PC-9 (cell line): ENCODE measurements at regions not wholly inside any gene's neighbourhood (a gene's known extent, or its start where the extent isn't known, plus 50 kb on each side); places are given as distances from the start of the nearest gene placed in this dataset.

Source experiments
- BruUV-seq: library from RNA; stranded (reverse); fragments of 400-500 nt; replicated peaks from 2 replicates; lab custom pipeline; 2021; lab: Mats Ljungman, UMichigan
- CTCF ChIA-PET: fragments of 300-600 bp; sonication (Branson Sonifier 250); formaldehyde crosslinking; loops from one replicate; lab custom pipeline; 2022; ENCODE audit warnings: antibody characterized with exemption; lab: Charles Lee
- POLR2A ChIA-PET: fragments of 300-600 bp; sonication (Branson Sonifier 250); formaldehyde crosslinking; loops from one replicate; lab custom pipeline; 2022; ENCODE audit warnings: antibody characterized with exemption; ENCODE audit not compliant: unreplicated experiment; lab: Charles Lee
- DNase-seq, 2 experiments: peaks; one replicate each; pipeline versions ENCODE4 v3.0.0 to v3.0.0-alpha.2; 2015 to 2022; ENCODE audit warnings: mixed read lengths in 1 of 2
- H2AFZ ChIP-seq: fragments of 200-600 bp; sonication (generic); 2 replicates; pipeline ENCODE4 v1.8.1; 2017; ENCODE audit warnings: antibody characterized with exemption
- H3F3A ChIP-seq: fragments of 200-600 bp; sonication (generic); 2 replicates; pipeline ENCODE4 v1.8.1; 2017; ENCODE audit warnings: antibody characterized with exemption, mild to moderate bottlenecking, low read depth; ENCODE audit not compliant: insufficient read depth
- H3K27ac ChIP-seq: fragments of 200-600 bp; sonication (generic); 2 replicates; pipeline ENCODE4 v1.6.1; 2016; ENCODE audit warnings: mixed run types
- H3K27me3 ChIP-seq: fragments of 200-600 bp; sonication (generic); 2 replicates; pipeline ENCODE4 v1.6.1; 2016; ENCODE audit warnings: low read depth, mixed run types; ENCODE audit not compliant: insufficient read depth
- H3K36me3 ChIP-seq: fragments of 200-600 bp; sonication (generic); 2 replicates; pipeline ENCODE4 v1.6.1; 2016; ENCODE audit warnings: low read depth, mixed run types
- H3K4me1 ChIP-seq: fragments of 200-600 bp; sonication (generic); replicated peaks from 2 replicates; pipeline ENCODE4 v1.6.1; 2016; ENCODE audit warnings: mixed run types; ENCODE audit not compliant: insufficient read depth
- H3K4me2 ChIP-seq: fragments of 200-600 bp; sonication (generic); 2 replicates; pipeline ENCODE4 v1.6.1; 2017; ENCODE audit warnings: mixed run types
- H3K4me3 ChIP-seq: fragments of 200-600 bp; sonication (generic); 2 replicates; pipeline ENCODE4 v1.6.1; 2016; ENCODE audit warnings: mixed run types
- H3K79me2 ChIP-seq: fragments of 200-600 bp; sonication (generic); 2 replicates; pipeline ENCODE4 v1.6.1; 2017; ENCODE audit warnings: low read depth, mixed run types
- H3K9me2 ChIP-seq: fragments of 200-600 bp; sonication (generic); 2 replicates; pipeline ENCODE4 v1.8.1; 2017; ENCODE audit warnings: mild to moderate bottlenecking; ENCODE audit not compliant: insufficient read depth
- H3K9me3 ChIP-seq: fragments of 200-600 bp; sonication (generic); 2 replicates; pipeline ENCODE4 v1.8.1; 2016; ENCODE audit warnings: low read depth; ENCODE audit not compliant: insufficient read depth
- H4K20me1 ChIP-seq: fragments of 200-600 bp; sonication (generic); 2 replicates; pipeline ENCODE4 v1.8.1; 2017; ENCODE audit not compliant: insufficient read depth
- EZH2 ChIP-seq: fragments of 200-600 bp; sonication (generic); IDR thresholded peaks from 2 replicates; pipeline ENCODE4 v1.8.0; 2017; ENCODE audit warnings: antibody characterized with exemption, low read depth
- intact Hi-C: fragments of 100-400 bp; cut with micrococcal nuclease; formaldehyde crosslinking; loops from one replicate; pipeline ENCODE4 v1.10.0; 2022; ENCODE audit not compliant: unreplicated experiment
- TF ChIP-seq, protein P1 (sequence below): fragments of 200-600 bp; sonication (generic); conservative IDR thresholded peaks from 2 replicates; pipeline ENCODE4 v1.6.1; 2017; ENCODE audit warnings: mixed run types, antibody characterized with exemption, mild to moderate bottlenecking, moderate library complexity

DNA sequence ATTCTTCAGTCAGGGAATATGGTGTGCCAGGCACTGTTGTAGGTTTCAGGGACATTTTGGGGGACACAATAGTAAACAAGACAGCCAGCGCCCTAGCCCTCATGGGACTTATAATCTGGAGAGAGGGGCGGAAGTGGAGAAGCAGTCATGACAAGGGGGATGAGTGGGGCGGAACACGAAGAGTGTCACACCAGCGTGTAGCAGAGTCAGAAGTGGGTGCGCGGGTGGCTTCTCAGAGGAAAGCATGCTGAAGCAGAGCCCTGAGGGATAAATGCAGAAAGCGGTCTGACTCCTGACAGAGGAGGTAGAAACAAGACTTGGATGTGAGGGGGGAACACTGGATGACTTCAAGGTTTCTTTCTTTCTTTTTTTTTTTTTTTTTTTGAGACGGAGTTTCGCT is 160.3 kb upstream of the LYZL2 start:
- H3K9me3 ChIP-seq, result no peaks in the 10 kb centered on the region
- H3K4me2 ChIP-seq, result no peak overlapping the region
- no peaks in the 10 kb centered on the region for H3K9me2 ChIP-seq
- TF ChIP-seq, protein P1, sequence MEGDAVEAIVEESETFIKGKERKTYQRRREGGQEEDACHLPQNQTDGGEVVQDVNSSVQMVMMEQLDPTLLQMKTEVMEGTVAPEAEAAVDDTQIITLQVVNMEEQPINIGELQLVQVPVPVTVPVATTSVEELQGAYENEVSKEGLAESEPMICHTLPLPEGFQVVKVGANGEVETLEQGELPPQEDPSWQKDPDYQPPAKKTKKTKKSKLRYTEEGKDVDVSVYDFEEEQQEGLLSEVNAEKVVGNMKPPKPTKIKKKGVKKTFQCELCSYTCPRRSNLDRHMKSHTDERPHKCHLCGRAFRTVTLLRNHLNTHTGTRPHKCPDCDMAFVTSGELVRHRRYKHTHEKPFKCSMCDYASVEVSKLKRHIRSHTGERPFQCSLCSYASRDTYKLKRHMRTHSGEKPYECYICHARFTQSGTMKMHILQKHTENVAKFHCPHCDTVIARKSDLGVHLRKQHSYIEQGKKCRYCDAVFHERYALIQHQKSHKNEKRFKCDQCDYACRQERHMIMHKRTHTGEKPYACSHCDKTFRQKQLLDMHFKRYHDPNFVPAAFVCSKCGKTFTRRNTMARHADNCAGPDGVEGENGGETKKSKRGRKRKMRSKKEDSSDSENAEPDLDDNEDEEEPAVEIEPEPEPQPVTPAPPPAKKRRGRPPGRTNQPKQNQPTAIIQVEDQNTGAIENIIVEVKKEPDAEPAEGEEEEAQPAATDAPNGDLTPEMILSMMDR, result no peak
- TF ChIP-seq EZH2, result no peak
- no peaks in the 10 kb centered on the region for H3K4me1 ChIP-seq
- H2AFZ ChIP-seq, result no peak overlapping the region
- no peaks in the 10 kb centered on the region for H3K36me3 ChIP-seq
- ChIA-PET CTCF (no interaction called here), POLR2A (no interaction called here)
- H3K27ac ChIP-seq, result no peak overlapping the region
- no peaks in the 10 kb centered on the region for H3F3A ChIP-seq
- DNase-seq, result no peak
- intact Hi-C loops, result loop anchor here (10.0 kb wide), 3 partner anchors 105 to 815 kb away; no protein-coding TSS in a partner anchor
- no peaks in the 10 kb centered on the region for H3K27me3 ChIP-seq
- no peaks in the 10 kb centered on the region for H3K79me2 ChIP-seq
- no peaks in the 10 kb centered on the region for H4K20me1 ChIP-seq
- no peak overlapping the region for H3K4me3 ChIP-seq
- no TSS peak for BruUV-seq

- intact Hi-C loops, result loop anchor here (10.0 kb wide), 3 partner anchors 104 to 816 kb away; no protein-coding TSS in a partner anchor
- Histone ChIP-seq H3K27ac (no peak overlapping the region), H4K20me1 (no peaks in the 10 kb centered on the region), H3K36me3 (no peaks in the 10 kb centered on the region), H3K27me3 (no peaks in the 10 kb centered on the region), H3K79me2 (no peaks in the 10 kb centered on the region), H3F3A (no peaks in the 10 kb centered on the region), H3K4me1 (no peaks in the 10 kb centered on the region), H3K4me2 (no peak overlapping the region), H2AFZ (no peak overlapping the region), H3K9me2 (no peaks in the 10 kb centered on the region), H3K9me3 (no peaks in the 10 kb centered on the region), H3K4me3 (no peak overlapping the region)
- DNase-seq, result no peak
- POLR2A ChIA-PET, result no interaction called here
- no peak for TF ChIP-seq EZH2
- TF ChIP-seq, protein P1, result no peak
- no TSS peak for BruUV-seq
- CTCF ChIA-PET, result no interaction called here
Observed at GRCh38 chr10:30788307-30788706, 158.8 kb upstream of the LYZL2 start.

- Histone ChIP-seq H3K27me3 (no peaks in the 10 kb centered on the region), H2AFZ (no peak overlapping the region), H3K4me2 (no peak overlapping the region), H3K9me3 (no peaks in the 10 kb centered on the region), H3K4me3 (no peak overlapping the region), H3K36me3 (no peaks in the 10 kb centered on the region), H3K79me2 (no peaks in the 10 kb centered on the region), H3K4me1 (no peaks in the 10 kb centered on the region), H4K20me1 (no peaks in the 10 kb centered on the region), H3K9me2 (no peaks in the 10 kb centered on the region), H3F3A (no peaks in the 10 kb centered on the region), H3K27ac (no peak overlapping the region)
- DNase-seq, result no peak
- TF ChIP-seq, protein P1, result no peak
- TF ChIP-seq EZH2, result no peak
- intact Hi-C loops, result loop anchor here (10.0 kb wide), 3 partner anchors 102 to 818 kb away; no protein-coding TSS in a partner anchor
- ChIA-PET POLR2A (no interaction called here), CTCF (no interaction called here)
- BruUV-seq, result no TSS peak
Observed at GRCh38 chr10:30786906-30787305, 157.4 kb upstream of the LYZL2 start.
